ENCODE measurements at regions not wholly inside any gene's neighbourhood (a gene's known extent, or its start where the extent isn't known, plus 50 kb on each side); places are given as distances from the start of the nearest gene placed in this dataset.
A peak's percentile ranks its signal among the peaks of the same experiment; 100 is the strongest.

DNA sequence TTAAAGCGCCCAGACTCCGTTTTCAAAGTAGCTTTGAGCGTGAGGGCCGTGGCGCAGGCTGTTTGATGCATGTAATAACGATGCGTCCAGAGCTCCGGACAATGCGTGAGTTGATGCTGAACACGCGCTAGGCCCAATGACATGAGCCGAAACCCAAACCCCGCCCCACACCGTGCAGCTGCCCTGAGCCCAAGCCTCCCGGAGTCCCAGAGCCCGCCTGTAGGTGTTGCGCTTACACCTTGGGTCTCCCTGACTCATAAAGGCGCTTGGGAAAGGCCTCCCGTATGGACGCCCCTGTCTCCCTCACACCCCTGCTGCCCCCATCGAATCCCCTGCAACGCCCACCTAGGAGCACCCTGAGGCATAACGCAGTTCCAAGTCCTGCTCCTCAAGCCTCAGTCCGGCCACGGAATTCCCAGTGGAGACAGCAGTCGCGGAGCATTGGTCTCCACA, 87.6 kb downstream of the ERMARD start:
- no peak overlapping the region for H3K27ac Mint-ChIP-seq
- no peaks in the 10 kb centered on the region for H3K36me3 Mint-ChIP-seq (ENCODE audit: insufficient read depth)
- peaks cover 8% of the 10 kb centered on the region for H3K27me3 Mint-ChIP-seq
- no peaks in the 10 kb centered on the region for H3K4me1 Mint-ChIP-seq (ENCODE audit: low read depth)
- H3K4me3 Mint-ChIP-seq (ENCODE audit: low read depth): no peak overlapping the region
- TF ChIP-seq, protein P1, sequence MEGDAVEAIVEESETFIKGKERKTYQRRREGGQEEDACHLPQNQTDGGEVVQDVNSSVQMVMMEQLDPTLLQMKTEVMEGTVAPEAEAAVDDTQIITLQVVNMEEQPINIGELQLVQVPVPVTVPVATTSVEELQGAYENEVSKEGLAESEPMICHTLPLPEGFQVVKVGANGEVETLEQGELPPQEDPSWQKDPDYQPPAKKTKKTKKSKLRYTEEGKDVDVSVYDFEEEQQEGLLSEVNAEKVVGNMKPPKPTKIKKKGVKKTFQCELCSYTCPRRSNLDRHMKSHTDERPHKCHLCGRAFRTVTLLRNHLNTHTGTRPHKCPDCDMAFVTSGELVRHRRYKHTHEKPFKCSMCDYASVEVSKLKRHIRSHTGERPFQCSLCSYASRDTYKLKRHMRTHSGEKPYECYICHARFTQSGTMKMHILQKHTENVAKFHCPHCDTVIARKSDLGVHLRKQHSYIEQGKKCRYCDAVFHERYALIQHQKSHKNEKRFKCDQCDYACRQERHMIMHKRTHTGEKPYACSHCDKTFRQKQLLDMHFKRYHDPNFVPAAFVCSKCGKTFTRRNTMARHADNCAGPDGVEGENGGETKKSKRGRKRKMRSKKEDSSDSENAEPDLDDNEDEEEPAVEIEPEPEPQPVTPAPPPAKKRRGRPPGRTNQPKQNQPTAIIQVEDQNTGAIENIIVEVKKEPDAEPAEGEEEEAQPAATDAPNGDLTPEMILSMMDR (IDR thresholded peaks at IDR 0.05; ENCODE audit: unreplicated experiment): no peak
- H3K9me3 Mint-ChIP-seq (ENCODE audit: low read depth): peaks cover 11% of the 10 kb centered on the region
- DNase-seq (ENCODE audit: low spot score, unreplicated experiment): no peak

DNA sequence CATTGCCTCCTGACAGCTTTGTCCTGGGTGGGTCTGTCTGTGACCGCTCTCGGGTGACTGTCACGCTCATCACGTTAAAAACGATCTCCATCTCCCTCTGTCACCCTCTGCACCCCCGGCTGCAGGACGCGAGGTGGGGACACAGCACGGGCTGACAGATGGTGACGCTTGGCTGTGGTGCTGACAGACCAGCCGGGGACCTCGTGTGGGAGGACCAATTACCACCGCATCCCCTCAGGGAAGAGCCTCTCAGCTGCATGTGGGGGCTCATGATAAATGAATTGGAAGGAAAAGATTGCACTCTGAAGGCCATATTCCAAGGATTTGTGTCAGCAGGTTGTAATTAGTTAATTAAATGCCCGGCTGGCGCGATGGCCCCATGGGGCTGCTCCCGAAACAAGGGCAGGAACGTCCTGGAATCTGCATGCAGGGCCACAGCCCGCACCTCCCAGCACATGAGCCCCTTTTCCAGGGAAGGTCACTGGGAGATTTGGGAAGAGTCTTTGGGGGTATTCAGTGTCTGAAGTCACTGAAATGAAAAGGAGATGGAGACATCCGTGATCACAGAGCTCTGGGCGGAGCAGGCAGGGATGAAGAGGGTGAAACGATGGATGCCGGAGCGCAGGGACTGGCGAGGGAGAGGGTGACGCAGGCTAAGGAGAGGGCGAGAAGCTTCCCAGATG, 87.1 kb downstream of the ERMARD start:
- no peak overlapping the region for H3K27ac Mint-ChIP-seq
- DNase-seq (ENCODE audit: low spot score, unreplicated experiment): no peak
- no peak overlapping the region for H3K4me3 Mint-ChIP-seq (ENCODE audit: low read depth)
- peaks cover 15% of the 10 kb centered on the region for H3K9me3 Mint-ChIP-seq (ENCODE audit: low read depth)
- H3K36me3 Mint-ChIP-seq (ENCODE audit: insufficient read depth): peaks cover 3% of the 10 kb centered on the region
- TF ChIP-seq, protein P1 (IDR thresholded peaks at IDR 0.05; ENCODE audit: unreplicated experiment): no peak
- peaks cover 3% of the 10 kb centered on the region for H3K4me1 Mint-ChIP-seq (ENCODE audit: low read depth)
- peaks cover 6% of the 10 kb centered on the region for H3K27me3 Mint-ChIP-seq

DNA sequence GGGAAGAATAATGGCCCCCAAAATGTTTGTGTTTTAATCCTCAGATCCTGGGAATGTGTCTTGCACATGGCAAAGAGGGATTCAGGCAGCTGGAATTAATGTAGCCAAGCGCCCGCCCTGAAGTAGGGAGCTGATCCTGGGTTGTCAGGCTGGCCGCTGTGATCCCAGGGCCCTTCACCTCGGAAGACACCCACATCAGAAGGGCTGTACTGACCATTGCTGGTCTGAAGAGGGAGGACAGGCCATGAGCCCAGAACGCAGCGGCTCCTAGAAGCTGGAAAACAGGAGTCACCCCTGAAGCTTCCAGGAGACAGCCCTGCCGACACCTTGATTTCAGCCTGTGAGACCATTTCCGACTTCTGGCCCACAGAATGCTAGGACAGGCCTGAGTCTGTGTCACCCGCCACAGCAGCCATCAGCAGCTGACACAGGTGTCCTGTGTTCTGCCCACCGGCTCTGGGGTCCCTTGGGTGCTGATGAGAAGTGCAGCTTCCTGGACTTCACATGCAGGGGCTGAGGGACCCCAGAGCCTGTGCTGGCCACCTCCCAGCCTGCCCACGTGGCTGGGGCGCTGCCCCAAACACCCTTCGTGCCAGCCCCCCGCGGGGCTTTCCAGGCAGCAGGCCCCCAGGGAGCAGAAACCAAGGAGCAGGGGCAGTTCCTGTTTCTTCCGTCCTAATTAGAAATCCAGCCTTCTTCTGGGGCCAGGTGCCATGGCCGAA, 86.3 kb downstream of the ERMARD start:
- TF ChIP-seq, protein P1 (IDR thresholded peaks at IDR 0.05; ENCODE audit: unreplicated experiment): no peak
- Mint-ChIP-seq H3K9me3 (ENCODE audit: low read depth) (peaks cover 18% of the 10 kb centered on the region), H3K4me1 (ENCODE audit: low read depth) (peaks cover 10% of the 10 kb centered on the region), H3K4me3 (ENCODE audit: low read depth) (no peak overlapping the region), H3K36me3 (ENCODE audit: insufficient read depth) (peaks cover 6% of the 10 kb centered on the region), H3K27me3 (peaks cover 6% of the 10 kb centered on the region), H3K27ac (no peak overlapping the region)
- no peak for DNase-seq (ENCODE audit: low spot score, unreplicated experiment)

DNA sequence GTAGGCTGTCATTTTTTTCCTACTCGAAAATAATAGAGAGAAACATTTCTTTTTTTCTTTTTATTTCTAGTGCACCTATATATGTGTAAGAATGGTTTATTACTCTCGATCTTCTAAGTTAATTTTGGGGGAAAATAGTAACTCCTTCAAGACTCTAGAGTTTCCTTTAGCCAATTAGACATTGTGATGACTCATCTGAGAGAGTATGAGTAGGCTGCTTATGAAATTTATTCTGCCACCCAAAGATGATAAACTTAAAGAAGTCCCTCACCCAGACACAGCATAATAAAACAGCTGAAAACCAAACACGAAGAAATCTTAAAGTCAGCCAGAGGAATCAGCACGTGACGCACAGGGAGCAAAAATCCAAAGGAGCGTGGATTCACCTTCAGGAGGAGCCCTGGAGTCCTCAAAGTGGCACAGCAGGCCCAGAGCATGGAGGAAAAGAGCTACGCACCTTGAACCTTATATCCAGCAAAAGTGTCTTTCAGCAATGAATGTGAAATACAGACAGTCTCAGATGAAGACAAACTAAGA, 81.9 kb downstream of the ERMARD start:
- peaks cover 6% of the 10 kb centered on the region for H3K36me3 Mint-ChIP-seq (ENCODE audit: insufficient read depth)
- peaks cover 26% of the 10 kb centered on the region for H3K4me1 Mint-ChIP-seq (ENCODE audit: low read depth)
- peaks cover 18% of the 10 kb centered on the region for H3K9me3 Mint-ChIP-seq (ENCODE audit: low read depth)
- no peak overlapping the region for H3K27ac Mint-ChIP-seq
- peaks cover 3% of the 10 kb centered on the region for H3K27me3 Mint-ChIP-seq
- no peak for DNase-seq (ENCODE audit: low spot score, unreplicated experiment)
- no peak overlapping the region for H3K4me3 Mint-ChIP-seq (ENCODE audit: low read depth)
- TF ChIP-seq, protein P1 (IDR thresholded peaks at IDR 0.05; ENCODE audit: unreplicated experiment): no peak

DNA sequence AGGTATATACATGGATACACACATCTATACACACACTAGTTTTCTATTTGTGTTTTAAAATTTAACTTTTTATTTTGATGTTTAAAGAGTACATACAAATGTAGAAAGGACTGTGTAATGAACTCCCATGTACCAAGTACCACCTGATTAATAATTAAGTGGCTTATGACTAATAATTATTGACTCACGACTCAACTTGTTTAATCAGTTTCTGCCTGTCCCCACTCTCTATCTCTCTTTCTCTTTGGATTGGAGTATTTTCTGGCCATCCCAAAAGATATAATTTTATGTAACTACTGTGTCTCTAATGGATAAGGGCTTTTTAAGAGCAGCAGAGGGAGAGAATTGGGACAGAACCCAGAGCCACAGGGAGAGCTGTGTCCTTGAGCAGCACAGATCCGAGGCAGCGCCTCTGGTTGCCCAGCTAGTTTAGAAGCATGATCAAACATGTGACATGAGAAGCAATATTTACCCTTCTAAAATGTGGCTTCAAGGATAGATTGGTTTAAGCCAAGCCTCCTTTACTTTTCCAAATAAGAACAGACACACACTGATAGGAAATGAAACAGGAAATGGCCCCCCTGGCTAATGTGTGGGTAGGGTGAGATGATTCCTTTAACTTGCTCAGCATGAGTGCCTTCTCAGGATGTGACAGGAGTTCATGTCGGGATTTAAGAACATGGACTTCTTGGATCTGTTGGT, 81.0 kb downstream of the ERMARD start:
- H3K27me3 Mint-ChIP-seq: peaks cover 3% of the 10 kb centered on the region
- H3K9me3 Mint-ChIP-seq (ENCODE audit: low read depth): peaks cover 18% of the 10 kb centered on the region
- H3K36me3 Mint-ChIP-seq (ENCODE audit: insufficient read depth): peaks cover 6% of the 10 kb centered on the region
- DNase-seq (ENCODE audit: low spot score, unreplicated experiment): no peak
- H3K27ac Mint-ChIP-seq: peak overlapping the region; percentile 79
- H3K4me1 Mint-ChIP-seq (ENCODE audit: low read depth): peaks cover 26% of the 10 kb centered on the region
- peak overlapping the region; percentile 40 for H3K4me3 Mint-ChIP-seq (ENCODE audit: low read depth)
- TF ChIP-seq, protein P1 (IDR thresholded peaks at IDR 0.05; ENCODE audit: unreplicated experiment): no peak
